HepG2 (cell line): ENCODE measurements at regions not wholly inside any gene's neighbourhood (a gene's known extent, or its start where the extent isn't known, plus 50 kb on each side); places are given as distances from the start of the nearest gene placed in this dataset.

Experiments
- ATAC-seq: fragments of 200-7000 bp; cut with Tn5 transposase; 3 replicates; pipeline ENCODE4 v1.9.1; 2020; ENCODE audit warnings: mild to moderate bottlenecking, moderate library complexity
- BruUV-seq: library from RNA; stranded (reverse); fragments of 400-500 nt; replicated peaks from 2 replicates; lab custom pipeline; 2021; lab: Mats Ljungman, UMichigan
- CTCF ChIA-PET: fragments of 300-600 bp; formaldehyde crosslinking; extraction: SDS; loops from one replicate; lab custom pipeline; 2021; ENCODE audit warnings: low total read pairs, inconsistent platforms, low intra/inter-chr PET ratio; lab: Yijun Ruan, JAX
- POLR2A ChIA-PET: fragments of 350-600 bp; sonication (Branson Sonifier 250); formaldehyde crosslinking; loops from one replicate; lab custom pipeline; 2020; ENCODE audit warnings: antibody characterized with exemption, inconsistent platforms; lab: Yijun Ruan, JAX
- DNase-seq: peaks from one replicate; pipeline ENCODE4 v3.0.0-alpha.2; 2015; ENCODE audit warnings: low spot score
- FAIRE-seq: peaks from 3 replicates; lab custom pipeline; 2011; peaks lifted over from hg19 to GRCh38; lab: Jason Lieb, UNC
- H2AFZ ChIP-seq: one replicate; pipeline ENCODE4 v1.6.1; 2011; ENCODE audit warnings: low read length, inconsistent platforms
- H3K27ac ChIP-seq: fragments of 300-600 bp; 3 replicates; pipeline ENCODE4 v1.8.0; 2011; ENCODE audit warnings: mixed run types, mild to moderate bottlenecking, mixed read lengths, low read length, inconsistent platforms; ENCODE audit not compliant: insufficient read depth; ENCODE audit errors: extremely low read length
- H3K27me3 ChIP-seq, 2 experiments: fragments of 200-600 bp in 1 of 2; 2 replicates in 1 of 2; 3 replicates in 1 of 2; pipeline versions ENCODE4 v1.6.0 to v1.8.0; 2011; ENCODE audit warnings: low read length in 2 of 2, mild to moderate bottlenecking in 2 of 2, moderate library complexity in 2 of 2, inconsistent platforms in 1 of 2; ENCODE audit not compliant: insufficient read depth in 2 of 2, control insufficient read depth in 1 of 2
- H3K36me3 ChIP-seq, 2 experiments: fragments of 200-600 bp in 1 of 2; replicated peaks in 1 of 2; 2 replicates in 1 of 2; 3 replicates in 1 of 2; pipeline versions ENCODE4 v1.5.1 to v1.8.0; 2011; ENCODE audit warnings: low read length in 2 of 2, inconsistent platforms in 1 of 2; ENCODE audit not compliant: insufficient read depth in 2 of 2, control insufficient read depth in 1 of 2
- H3K4me1 ChIP-seq: 2 replicates; pipeline ENCODE4 v1.5.1; 2012; ENCODE audit warnings: low read length, inconsistent platforms; ENCODE audit not compliant: insufficient read depth
- H3K4me2 ChIP-seq: 2 replicates; pipeline ENCODE4 v1.6.0; 2011; ENCODE audit warnings: low read depth, low read length, inconsistent platforms
- H3K4me3 ChIP-seq, 3 experiments: fragments of 200-600 bp in 1 of 3; sonication (generic), shearing (Covaris generic) in 1 of 3; replicated peaks in 1 of 3; 2 replicates each; pipeline ENCODE4 v1.5.1; 2011 to 2016; ENCODE audit warnings: low read length in 3 of 3, inconsistent platforms in 2 of 3, low read depth in 2 of 3, mild to moderate bottlenecking in 2 of 3, control low read depth in 1 of 3, mixed read lengths in 1 of 3; ENCODE audit not compliant: insufficient read depth in 1 of 3
- H3K79me2 ChIP-seq: one replicate; pipeline ENCODE4 v1.6.1; 2011; ENCODE audit warnings: low read length, inconsistent platforms; ENCODE audit not compliant: insufficient read depth
- H3K9ac ChIP-seq: 2 replicates; pipeline ENCODE4 v1.6.0; 2011; ENCODE audit warnings: mild to moderate bottlenecking, low read depth, low read length, inconsistent platforms; ENCODE audit not compliant: insufficient read depth
- H3K9me3 ChIP-seq: 2 replicates; pipeline ENCODE4 v1.5.1; 2012; ENCODE audit warnings: mild to moderate bottlenecking, low read length
- H4K20me1 ChIP-seq: 2 replicates; pipeline ENCODE4 v1.6.0; 2011; ENCODE audit warnings: inconsistent platforms, mild to moderate bottlenecking, low read length, moderate library complexity; ENCODE audit not compliant: insufficient read depth
- AHR ChIP-seq: IDR thresholded peaks from 2 replicates; pipeline ENCODE4 v1.6.1; 2018; ENCODE audit warnings: missing genetic modification reagents, missing compliant biosample characterization
- AKAP8 ChIP-seq: sonication (generic); formaldehyde crosslinking; IDR thresholded peaks from 2 replicates; pipeline ENCODE4 v1.5.1; 2020; ENCODE audit warnings: mild to moderate bottlenecking, missing genetic modification reagents
- ATF7 ChIP-seq, 2 experiments: fragments of 450-650 bp in 1 of 2; sonication (generic) in 1 of 2; formaldehyde crosslinking in 1 of 2; IDR thresholded peaks; 2 replicates each; pipeline versions ENCODE4 v1.4.0 to v1.6.1; 2016 to 2020; ENCODE audit warnings: antibody characterized with exemption in 1 of 2, mild to moderate bottlenecking in 1 of 2, missing genetic modification reagents in 1 of 2
- ATF7-NPFF ChIP-seq: sonication (generic); formaldehyde crosslinking; IDR thresholded peaks from 2 replicates; pipeline ENCODE4 v1.8.1; 2023; ENCODE audit warnings: mild to moderate bottlenecking, low read depth, missing genetic modification reagents, moderate library complexity
- CREB1 ChIP-seq, 2 experiments: fragments of 450-650 bp in 1 of 2; IDR thresholded peaks; 2 replicates each; pipeline ENCODE4 v1.6.1; 2016 to 2017; ENCODE audit warnings: control low read depth in 1 of 2, mild to moderate bottlenecking in 1 of 2, missing compliant biosample characterization in 1 of 2, missing genetic modification characterization in 1 of 2
- EED ChIP-seq: sonication (generic); formaldehyde crosslinking; IDR thresholded peaks from 2 replicates; pipeline ENCODE4 v1.5.0; 2020; ENCODE audit warnings: mild to moderate bottlenecking, missing genetic modification reagents
- HES4 ChIP-seq: sonication (generic); formaldehyde crosslinking; IDR thresholded peaks from 2 replicates; pipeline ENCODE4 v1.9.0; 2021; ENCODE audit warnings: mild to moderate bottlenecking, missing genetic modification reagents, borderline replicate concordance
- HNRNPLL ChIP-seq: fragments of 200-400 bp; formaldehyde crosslinking; IDR thresholded peaks from 2 replicates; pipeline ENCODE4 v1.6.1; 2017; ENCODE audit warnings: mild to moderate bottlenecking, low read depth, low read length; ENCODE audit not compliant: poor library complexity, severe bottlenecking
- KDM6A ChIP-seq: IDR thresholded peaks from 2 replicates; pipeline ENCODE4 v1.6.1; 2016; ENCODE audit warnings: low read depth
- MAFF ChIP-seq: IDR thresholded peaks from 2 replicates; pipeline ENCODE4 v1.6.1; 2011; ENCODE audit warnings: low read depth, low read length, improper control_type of control experiment
- MEF2D ChIP-seq: sonication (generic); formaldehyde crosslinking; IDR thresholded peaks from 2 replicates; pipeline ENCODE4 v1.5.1; 2020; ENCODE audit warnings: mild to moderate bottlenecking, missing genetic modification reagents
- SMARCE1 ChIP-seq: fragments of 450-650 bp; IDR thresholded peaks from 2 replicates; pipeline ENCODE4 v1.6.1; 2017; ENCODE audit warnings: borderline replicate concordance
- U2AF1 ChIP-seq: fragments of 200-400 bp; formaldehyde crosslinking; optimal IDR thresholded peaks from 2 replicates; pipeline ENCODE3; 2017; ENCODE audit warnings: mild to moderate bottlenecking, low read depth, low read length
- ZKSCAN5 ChIP-seq: sonication (generic); formaldehyde crosslinking; IDR thresholded peaks from 2 replicates; pipeline ENCODE4 v1.5.1; 2020; ENCODE audit warnings: mild to moderate bottlenecking, missing genetic modification reagents
- WGBS: methylation state at CpG from one replicate; pipeline ENCODE4 v1.1.6; 2017; ENCODE audit warnings: low lambda C conversion rate; 5-methylcytosine and 5-hydroxymethylcytosine counted together
- in situ Hi-C: cut with HindIII; loops from 2 replicates; pipeline ENCODE4 v1.10.0; 2017; ENCODE audit warnings: low pct_unique_long_range_greater_than_20kb; ENCODE audit not compliant: extremely low pct_ligation_motif_present
- intact Hi-C: fragments of 100-400 bp; cut with micrococcal nuclease; formaldehyde crosslinking; loops from one replicate; pipeline ENCODE4 v1.10.0; 2022; ENCODE audit not compliant: unreplicated experiment
- TF ChIP-seq, protein P1 (sequence below): sonication (generic); formaldehyde crosslinking; IDR thresholded peaks from 2 replicates; pipeline ENCODE4 v1.8.0; 2022; ENCODE audit warnings: mild to moderate bottlenecking, missing genetic modification reagents, moderate library complexity
- TF ChIP-seq, protein P2 (sequence below): sonication (generic); formaldehyde crosslinking; IDR thresholded peaks from 2 replicates; pipeline ENCODE4 v1.8.1; 2023; ENCODE audit warnings: mild to moderate bottlenecking, moderate library complexity, missing genetic modification reagents
- TF ChIP-seq, protein P3 (sequence below): IDR thresholded peaks from 2 replicates; pipeline ENCODE4 v1.6.1; 2016; ENCODE audit warnings: missing biosample characterization, missing genetic modification reagents, low read depth
- TF ChIP-seq, protein P4 (sequence below): sonication (generic); formaldehyde crosslinking; IDR thresholded peaks from 2 replicates; pipeline ENCODE4 v1.8.1; 2023; ENCODE audit warnings: mild to moderate bottlenecking, missing genetic modification reagents

DNA sequence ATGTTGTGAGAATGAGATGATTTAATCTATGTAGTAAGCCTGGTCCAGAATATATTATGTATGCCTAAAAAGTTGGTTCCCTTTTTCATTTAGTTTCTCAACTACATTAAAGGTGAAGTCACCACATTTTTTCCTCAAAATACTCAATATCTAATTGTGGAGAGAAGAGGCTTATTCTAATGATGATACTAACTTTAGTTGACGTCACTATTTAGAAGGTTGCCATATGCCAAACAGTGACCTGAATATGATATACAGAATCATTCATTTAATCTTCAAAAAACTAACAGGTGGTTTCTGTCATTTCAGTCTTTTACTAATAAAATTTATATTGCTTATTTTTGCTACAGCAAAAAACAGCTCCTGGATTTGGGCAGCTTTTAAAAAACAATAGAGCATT is 480.7 kb upstream of the NWD2 start:
- TF ChIP-seq EED (CRISPR knock-in tag) (no peak), ATF7-NPFF (CRISPR knock-in tag) (no peak), MAFF (no peak), CREB1 (IDR thresholded peaks at IDR 0.05) (peak; percentile 66; the same call in 1 of the 2 replicates), CREB1 (CRISPR knock-in tag; IDR thresholded peaks at IDR 0.05) (no peak), ZKSCAN5 (CRISPR knock-in tag) (no peak), AHR (CRISPR knock-in tag) (no peak), HNRNPLL (no peak), U2AF1 (no peak), HES4 (CRISPR knock-in tag) (no peak), MEF2D (no peak), KDM6A (no peak), SMARCE1 (no peak), ATF7 (IDR thresholded peaks at IDR 0.05) (peak; percentile 73), ATF7 (CRISPR knock-in tag; IDR thresholded peaks at IDR 0.05) (no peak), AKAP8 (no peak)
- TF ChIP-seq, protein P1, sequence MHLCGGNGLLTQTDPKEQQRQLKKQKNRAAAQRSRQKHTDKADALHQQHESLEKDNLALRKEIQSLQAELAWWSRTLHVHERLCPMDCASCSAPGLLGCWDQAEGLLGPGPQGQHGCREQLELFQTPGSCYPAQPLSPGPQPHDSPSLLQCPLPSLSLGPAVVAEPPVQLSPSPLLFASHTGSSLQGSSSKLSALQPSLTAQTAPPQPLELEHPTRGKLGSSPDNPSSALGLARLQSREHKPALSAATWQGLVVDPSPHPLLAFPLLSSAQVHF (CRISPR knock-in tag), result no peak
- TF ChIP-seq, protein P2, sequence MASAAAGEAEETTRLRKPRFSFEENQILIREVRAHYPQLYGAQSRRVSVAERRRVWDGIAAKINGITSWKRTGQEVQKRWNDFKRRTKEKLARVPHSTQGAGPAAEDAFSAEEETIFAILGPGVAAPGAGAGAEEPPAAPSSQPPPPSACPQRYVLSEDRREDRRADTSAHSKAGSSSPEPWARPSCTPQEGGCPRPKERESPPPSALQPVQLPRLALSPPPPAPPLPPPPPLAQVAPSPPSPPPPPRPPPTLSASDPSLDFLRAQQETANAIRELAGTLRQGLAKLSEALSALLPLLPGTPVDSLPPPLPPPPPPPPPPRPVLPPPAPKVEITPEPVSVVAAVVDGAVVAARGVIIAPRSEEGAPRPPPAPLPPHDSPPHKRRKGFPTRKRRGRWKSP, result no peak
- TF ChIP-seq, protein P3, sequence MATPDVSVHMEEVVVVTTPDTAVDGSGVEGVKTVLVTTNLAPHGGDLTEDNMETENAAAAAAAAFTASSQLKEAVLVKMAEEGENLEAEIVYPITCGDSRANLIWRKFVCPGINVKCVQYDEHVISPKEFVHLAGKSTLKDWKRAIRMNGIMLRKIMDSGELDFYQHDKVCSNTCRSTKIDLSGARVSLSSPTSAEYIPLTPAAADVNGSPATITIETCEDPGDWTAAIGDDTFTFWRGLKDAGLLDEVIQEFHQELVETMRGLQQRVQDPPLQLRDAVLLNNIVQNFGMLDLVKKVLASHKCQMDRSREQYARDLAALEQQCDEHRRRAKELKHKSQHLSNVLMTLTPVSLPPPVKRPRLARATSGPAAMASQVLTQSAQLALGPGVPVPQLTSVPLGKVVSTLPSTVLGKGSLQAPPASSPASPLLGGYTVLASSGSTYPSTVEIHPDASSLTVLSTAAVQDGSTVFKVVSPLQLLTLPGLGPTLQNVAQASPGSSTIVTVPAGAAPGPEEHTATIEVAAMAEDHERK (CRISPR knock-in tag), result no peak
- TF ChIP-seq, protein P4, sequence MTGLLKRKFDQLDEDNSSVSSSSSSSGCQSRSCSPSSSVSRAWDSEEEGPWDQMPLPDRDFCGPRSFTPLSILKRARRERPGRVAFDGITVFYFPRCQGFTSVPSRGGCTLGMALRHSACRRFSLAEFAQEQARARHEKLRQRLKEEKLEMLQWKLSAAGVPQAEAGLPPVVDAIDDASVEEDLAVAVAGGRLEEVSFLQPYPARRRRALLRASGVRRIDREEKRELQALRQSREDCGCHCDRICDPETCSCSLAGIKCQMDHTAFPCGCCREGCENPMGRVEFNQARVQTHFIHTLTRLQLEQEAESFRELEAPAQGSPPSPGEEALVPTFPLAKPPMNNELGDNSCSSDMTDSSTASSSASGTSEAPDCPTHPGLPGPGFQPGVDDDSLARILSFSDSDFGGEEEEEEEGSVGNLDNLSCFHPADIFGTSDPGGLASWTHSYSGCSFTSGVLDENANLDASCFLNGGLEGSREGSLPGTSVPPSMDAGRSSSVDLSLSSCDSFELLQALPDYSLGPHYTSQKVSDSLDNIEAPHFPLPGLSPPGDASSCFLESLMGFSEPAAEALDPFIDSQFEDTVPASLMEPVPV, result no peak
- no TSS peak for BruUV-seq
- WGBS, result 0% methylated on average over 1 of the region's 1 CpG
- Histone ChIP-seq H3K4me3 (no peak overlapping the region), H3K4me1 (no peaks in the 10 kb centered on the region), H3K9ac (no peak overlapping the region), H3K79me2 (no peaks in the 10 kb centered on the region), H3K27me3 (no peaks in the 10 kb centered on the region), H3K27ac (no peak overlapping the region), H3K4me2 (no peak overlapping the region), H3K9me3 (no peaks in the 10 kb centered on the region), H3K36me3 (no peaks in the 10 kb centered on the region), H4K20me1 (no peaks in the 10 kb centered on the region), H2AFZ (no peak overlapping the region)
- ChIA-PET CTCF (no interaction called here), POLR2A (no interaction called here)
- in situ Hi-C loops, result no loop called here
- intact Hi-C loops, result no loop called here
- DNase-seq, result no peak
- FAIRE-seq, result no peak
- ATAC-seq, result no peak
